WTC11 (cell line): ENCODE measurements at regions not wholly inside any gene's neighbourhood (a gene's known extent, or its start where the extent isn't known, plus 50 kb on each side); places are given as distances from the start of the nearest gene placed in this dataset.

Experiments
- ARID4B ChIP-seq: sonication (generic); formaldehyde crosslinking; IDR thresholded peaks from 2 replicates; pipeline ENCODE4 v1.8.0; 2023; ENCODE audit warnings: missing genetic modification reagents, mild to moderate bottlenecking, borderline replicate concordance
- ATF2 ChIP-seq: sonication (generic); formaldehyde crosslinking; IDR thresholded peaks from 2 replicates; pipeline ENCODE4 v1.8.1; 2022; ENCODE audit warnings: low read depth, missing genetic modification reagents, borderline replicate concordance
- CREB1 ChIP-seq: sonication (generic); formaldehyde crosslinking; IDR thresholded peaks from 2 replicates; pipeline ENCODE4 v1.8.0; 2023; ENCODE audit warnings: mild to moderate bottlenecking, missing genetic modification reagents
- CTCF ChIP-seq: fragments of 200-600 bp; IDR thresholded peaks from 2 replicates; pipeline ENCODE4 v1.8.0; 2022; ENCODE audit warnings: antibody characterized with exemption
- OVOL2 ChIP-seq: fragments of 250-450 bp; sonication (Bioruptor Pico); IDR thresholded peaks from 2 replicates; pipeline ENCODE4 v1.9.0; 2021; ENCODE audit warnings: mild to moderate bottlenecking, borderline replicate concordance
- PREB ChIP-seq: sonication (generic); formaldehyde crosslinking; IDR thresholded peaks from 2 replicates; pipeline ENCODE4 v1.8.1; 2022; ENCODE audit warnings: mild to moderate bottlenecking, missing genetic modification reagents, moderate library complexity, borderline replicate concordance
- SMAD3 ChIP-seq: sonication (generic); formaldehyde crosslinking; IDR thresholded peaks from 2 replicates; pipeline ENCODE4 v1.8.0; 2022; ENCODE audit warnings: missing genetic modification reagents, mild to moderate bottlenecking, borderline replicate concordance
- ZNF423 ChIP-seq: fragments of 250-450 bp; sonication (Bioruptor Pico); IDR thresholded peaks from 2 replicates; pipeline ENCODE4 v2.1.2; 2022; ENCODE audit warnings: mild to moderate bottlenecking, moderate library complexity

- no peak for TF ChIP-seq CTCF
- TF ChIP-seq OVOL2 = no peak
- no peak for TF ChIP-seq PREB (CRISPR knock-in tag)
- no peak for TF ChIP-seq SMAD3
- TF ChIP-seq ATF2 (CRISPR knock-in tag) = no peak
- no peak for TF ChIP-seq ZNF423
- no peak for TF ChIP-seq CREB1
- TF ChIP-seq ARID4B (CRISPR knock-in tag) = no peak
Observed at GRCh38 chr9:27654629-27655285, 81.5 kb upstream of the C9orf72 start.
